HG03439 (cell line): ENCODE measurements at regions not wholly inside any gene's neighbourhood (a gene's known extent, or its start where the extent isn't known, plus 50 kb on each side); places are given as distances from the start of the nearest gene placed in this dataset.
"Not testable (repeated sequence)": the region's sequence is repeated elsewhere in the genome, so short reads cannot be mapped to it uniquely, and the experiment has no call there.

Experiments
- ATAC-seq: cut with Tn5 transposase; IDR thresholded peaks from one replicate; pipeline ENCODE4 v1.9.1; 2021; ENCODE audit warnings: mild to moderate bottlenecking, moderate library complexity; ENCODE audit not compliant: unreplicated experiment

- no peak for ATAC-seq
These were observed 105.3 kb upstream of the FAM98A start for GRCh38 chr2:33704406-33704855.

GRCh38 chr2:33696234-33696633, 97.1 kb upstream of the FAM98A start:
- ATAC-seq, result no peak

- no peak for ATAC-seq
These were observed 95.8 kb upstream of the FAM98A start for GRCh38 chr2:33694904-33695303.

GRCh38 chr2:33690686-33691085, 91.6 kb upstream of the FAM98A start:
- ATAC-seq, result not testable (repeated sequence)

GRCh38 chr2:33681364-33681757, 82.3 kb upstream of the FAM98A start:
- ATAC-seq, result no peak

GRCh38 chr2:33680644-33681363, 81.7 kb upstream of the FAM98A start:
- ATAC-seq, result no peak

- ATAC-seq, result no peak
These were observed 79.3 kb upstream of the FAM98A start for GRCh38 chr2:33678436-33678835.

- ATAC-seq, result no peak
These were observed 74.8 kb upstream of the FAM98A start for GRCh38 chr2:33673937-33674336.

GRCh38 chr2:33672896-33673295, 73.8 kb upstream of the FAM98A start:
- no peak for ATAC-seq

- ATAC-seq, result no peak
These were observed 73.3 kb upstream of the FAM98A start for GRCh38 chr2:33672389-33672788.

GRCh38 chr2:33671198-33671597, 72.1 kb upstream of the FAM98A start:
- ATAC-seq, result no peak

GRCh38 chr2:33670392-33670937, 71.4 kb upstream of the FAM98A start:
- no peak for ATAC-seq

- ATAC-seq, result no peak
These were observed 67.8 kb upstream of the FAM98A start for GRCh38 chr2:33666879-33667278.

GRCh38 chr2:33665039-33665438, 65.9 kb upstream of the FAM98A start:
- no peak for ATAC-seq

- no peak for ATAC-seq
These were observed 61.5 kb upstream of the FAM98A start for GRCh38 chr2:33660416-33661123.

- ATAC-seq, result no peak
These were observed 56.7 kb upstream of the FAM98A start for GRCh38 chr2:33655626-33656320.

GRCh38 chr2:33652830-33653229, 53.7 kb upstream of the FAM98A start:
- no peak for ATAC-seq

- no peak for ATAC-seq
These were observed 51.1 kb upstream of the FAM98A start for GRCh38 chr2:33650171-33650570.
